ENCODE measurements at regions not wholly inside any gene's neighbourhood (a gene's known extent, or its start where the extent isn't known, plus 50 kb on each side); places are given as distances from the start of the nearest gene placed in this dataset.
"Not testable (repeated sequence)": the region's sequence is repeated elsewhere in the genome, so short reads cannot be mapped to it uniquely, and the experiment has no call there.

DNA sequence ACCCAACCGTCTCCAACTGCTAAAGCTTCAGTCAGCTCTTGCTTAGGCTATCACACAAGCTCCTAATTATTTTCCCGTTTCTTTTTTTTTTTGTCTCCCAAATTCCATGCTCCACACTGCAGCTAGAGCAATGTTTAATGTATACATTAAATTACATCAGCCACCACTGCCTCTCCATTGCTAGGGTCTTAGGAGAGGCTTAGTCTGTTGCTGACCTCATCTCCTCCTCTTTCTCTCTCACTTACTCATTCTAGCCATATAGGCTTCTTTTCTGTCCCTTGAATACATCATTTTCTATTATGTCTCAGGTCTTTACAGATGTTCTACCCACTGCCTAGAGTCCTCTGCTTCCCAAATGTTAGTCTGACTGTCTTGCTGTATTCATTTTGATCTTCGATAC lies 138.1 kb upstream of the ST6GALNAC5 start:
- Histone ChIP-seq H3K4me3 (ENCODE audit: low read depth, low read length) (no peak overlapping the region), H3K4me1 (no peaks in the 10 kb centered on the region), H3K27me3 (no peaks in the 10 kb centered on the region), H3K9me3 (no peaks in the 10 kb centered on the region), H3K36me3 (no peaks in the 10 kb centered on the region)
- TF ChIP-seq, protein P1, sequence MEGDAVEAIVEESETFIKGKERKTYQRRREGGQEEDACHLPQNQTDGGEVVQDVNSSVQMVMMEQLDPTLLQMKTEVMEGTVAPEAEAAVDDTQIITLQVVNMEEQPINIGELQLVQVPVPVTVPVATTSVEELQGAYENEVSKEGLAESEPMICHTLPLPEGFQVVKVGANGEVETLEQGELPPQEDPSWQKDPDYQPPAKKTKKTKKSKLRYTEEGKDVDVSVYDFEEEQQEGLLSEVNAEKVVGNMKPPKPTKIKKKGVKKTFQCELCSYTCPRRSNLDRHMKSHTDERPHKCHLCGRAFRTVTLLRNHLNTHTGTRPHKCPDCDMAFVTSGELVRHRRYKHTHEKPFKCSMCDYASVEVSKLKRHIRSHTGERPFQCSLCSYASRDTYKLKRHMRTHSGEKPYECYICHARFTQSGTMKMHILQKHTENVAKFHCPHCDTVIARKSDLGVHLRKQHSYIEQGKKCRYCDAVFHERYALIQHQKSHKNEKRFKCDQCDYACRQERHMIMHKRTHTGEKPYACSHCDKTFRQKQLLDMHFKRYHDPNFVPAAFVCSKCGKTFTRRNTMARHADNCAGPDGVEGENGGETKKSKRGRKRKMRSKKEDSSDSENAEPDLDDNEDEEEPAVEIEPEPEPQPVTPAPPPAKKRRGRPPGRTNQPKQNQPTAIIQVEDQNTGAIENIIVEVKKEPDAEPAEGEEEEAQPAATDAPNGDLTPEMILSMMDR (IDR thresholded peaks at IDR 0.05; ENCODE audit: low read depth, low read length), result no peak
- DNase-seq, result no peak

DNA sequence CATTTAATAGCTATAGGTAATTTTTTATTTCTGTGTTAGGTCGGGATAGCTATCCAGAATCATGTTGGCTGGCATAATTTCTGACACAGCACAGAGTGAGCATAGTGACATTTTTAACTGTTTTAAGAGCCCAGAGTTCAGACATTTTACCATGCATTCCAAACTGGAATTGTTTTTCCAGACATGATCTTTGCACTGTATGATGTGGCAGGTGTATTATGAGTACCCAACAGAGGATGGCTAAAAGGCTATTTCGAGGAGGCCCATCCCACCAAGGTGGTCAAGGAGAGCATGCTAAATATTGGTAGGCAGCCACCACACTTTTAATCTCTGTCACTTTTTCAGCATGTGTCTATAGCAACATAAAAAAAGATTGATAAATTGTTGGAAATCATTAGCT lies 137.3 kb upstream of the ST6GALNAC5 start:
- H3K4me3 ChIP-seq (ENCODE audit: low read depth, low read length), result no peak overlapping the region
- H3K27me3 ChIP-seq, result no peaks in the 10 kb centered on the region
- TF ChIP-seq, protein P1 (IDR thresholded peaks at IDR 0.05; ENCODE audit: low read depth, low read length), result no peak
- H3K9me3 ChIP-seq, result no peaks in the 10 kb centered on the region
- H3K36me3 ChIP-seq, result no peaks in the 10 kb centered on the region
- no peak for DNase-seq
- no peaks in the 10 kb centered on the region for H3K4me1 ChIP-seq

DNA sequence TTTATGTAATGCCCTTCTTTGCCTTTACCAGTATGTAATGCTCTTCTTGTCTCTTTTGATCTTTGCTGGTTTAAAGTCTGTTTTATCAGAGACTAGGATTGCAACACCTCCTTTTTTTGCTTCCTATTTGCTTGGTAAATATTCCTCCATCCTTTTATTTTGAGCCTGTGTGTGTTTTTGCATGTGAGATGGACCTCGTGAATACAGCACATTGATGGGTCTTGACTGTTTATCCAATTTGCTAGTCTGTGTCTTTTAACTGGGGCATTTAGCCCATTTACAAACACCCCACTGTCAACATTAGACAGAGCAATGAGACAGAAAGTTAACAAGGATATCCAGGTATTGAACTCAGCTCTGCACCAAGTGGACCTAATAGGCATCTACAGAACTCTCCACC lies 128.9 kb upstream of the ST6GALNAC5 start:
- not testable (repeated sequence) for H3K9me3 ChIP-seq; H3K4me3 ChIP-seq (ENCODE audit: low read depth, low read length)

DNA sequence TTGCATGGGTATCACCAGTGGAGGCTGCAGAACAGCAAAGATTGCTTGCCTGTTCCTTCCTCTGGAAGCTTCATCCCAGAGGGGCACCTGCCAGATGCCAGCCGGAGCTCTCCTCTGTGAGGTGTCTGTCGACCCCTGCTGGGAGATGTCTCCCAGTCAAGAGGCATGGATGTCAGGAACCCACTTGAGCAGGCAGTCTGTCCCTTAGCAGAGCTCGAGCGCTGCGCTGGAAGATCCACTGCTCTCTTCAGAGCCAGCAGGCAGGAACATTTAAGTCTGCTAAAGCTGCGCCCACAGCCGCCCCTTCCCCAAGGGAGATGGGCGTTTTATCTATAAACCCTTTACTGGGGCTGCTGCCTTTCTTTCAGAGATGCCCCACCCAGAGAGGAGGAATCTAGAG lies 126.3 kb upstream of the ST6GALNAC5 start:
- not testable (repeated sequence) for H3K36me3 ChIP-seq; H3K27me3 ChIP-seq; H3K4me3 ChIP-seq (ENCODE audit: low read depth, low read length); H3K9me3 ChIP-seq; H3K4me1 ChIP-seq
- DNase-seq, result peak; percentile 21
- TF ChIP-seq, protein P1 (IDR thresholded peaks at IDR 0.05; ENCODE audit: low read depth, low read length), result peak; percentile 28

More for the DNA sequence above, 128.9 kb upstream of the ST6GALNAC5 start:
- H3K36me3 ChIP-seq, H3K4me1 ChIP-seq, H3K27me3 ChIP-seq, DNase-seq: not testable (repeated sequence)

DNA sequence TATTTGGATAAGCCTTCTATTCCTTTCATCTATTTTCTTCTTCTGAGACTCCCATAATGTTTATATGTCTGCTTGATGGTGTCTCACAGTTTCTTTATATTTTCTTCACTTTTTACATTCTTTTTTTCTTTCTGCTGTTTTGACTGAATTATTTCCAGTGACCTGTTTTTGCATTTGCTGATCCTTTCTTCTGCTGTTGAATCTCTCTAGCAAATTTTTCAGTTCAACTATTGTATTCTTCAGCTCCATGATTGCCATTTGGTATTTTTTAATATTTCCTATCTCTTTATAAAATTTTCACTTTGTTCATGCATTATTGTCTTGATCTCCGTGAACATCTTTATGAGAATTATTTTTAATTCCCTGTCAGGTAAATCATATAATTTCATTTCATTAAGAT lies 122.3 kb upstream of the ST6GALNAC5 start:
- Histone ChIP-seq H3K9me3 (no peaks in the 10 kb centered on the region), H3K4me3 (ENCODE audit: low read depth, low read length) (no peak overlapping the region), H3K27me3 (no peaks in the 10 kb centered on the region), H3K36me3 (no peaks in the 10 kb centered on the region), H3K4me1 (no peaks in the 10 kb centered on the region)
- DNase-seq, result no peak
- TF ChIP-seq, protein P1 (IDR thresholded peaks at IDR 0.05; ENCODE audit: low read depth, low read length), result no peak

DNA sequence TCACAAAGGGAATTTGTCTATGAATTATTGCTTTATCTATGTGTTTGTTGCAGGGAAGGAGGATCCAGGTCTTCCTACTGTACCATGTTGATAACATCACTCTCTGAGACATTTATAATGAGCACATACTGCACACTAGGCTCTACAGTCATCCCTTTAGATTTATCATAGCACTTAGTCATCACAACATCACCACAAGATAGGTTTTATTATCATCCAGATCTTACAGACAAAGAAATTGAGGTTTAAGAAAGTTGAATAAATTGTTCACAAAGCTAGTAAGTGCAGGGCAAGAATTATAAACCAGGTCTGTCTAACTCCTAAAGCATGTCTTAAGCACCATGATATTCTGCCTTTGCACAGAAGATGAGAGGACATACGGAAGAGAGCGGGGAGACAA lies 121.1 kb upstream of the ST6GALNAC5 start:
- no peak for DNase-seq
- no peaks in the 10 kb centered on the region for H3K36me3 ChIP-seq
- TF ChIP-seq, protein P1 (IDR thresholded peaks at IDR 0.05; ENCODE audit: low read depth, low read length), result no peak
- no peaks in the 10 kb centered on the region for H3K9me3 ChIP-seq
- H3K4me3 ChIP-seq (ENCODE audit: low read depth, low read length), result no peak overlapping the region
- H3K4me1 ChIP-seq, result no peaks in the 10 kb centered on the region
- no peaks in the 10 kb centered on the region for H3K27me3 ChIP-seq

DNA sequence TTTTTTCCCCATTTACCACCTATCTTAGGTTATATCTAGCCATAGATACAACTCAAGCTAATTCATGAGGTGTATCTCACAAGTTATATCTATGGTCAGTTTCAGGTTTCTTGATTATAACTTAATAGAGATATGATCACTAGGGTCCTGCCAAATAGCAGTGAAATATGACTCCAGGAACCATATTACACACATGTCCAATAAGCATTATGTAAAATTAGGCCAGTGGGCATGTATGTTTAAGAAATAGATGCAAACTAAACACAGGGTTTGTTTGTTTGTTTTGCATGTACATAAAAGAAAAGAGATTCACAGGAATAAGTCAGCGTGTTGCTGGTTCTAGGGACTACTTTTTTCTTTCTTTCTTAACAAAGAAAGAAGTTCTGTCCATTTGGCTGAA lies 112.5 kb upstream of the ST6GALNAC5 start:
- DNase-seq, result no peak
- Histone ChIP-seq H3K4me3 (ENCODE audit: low read depth, low read length) (no peak overlapping the region), H3K4me1 (no peaks in the 10 kb centered on the region), H3K9me3 (no peaks in the 10 kb centered on the region), H3K36me3 (no peaks in the 10 kb centered on the region), H3K27me3 (no peaks in the 10 kb centered on the region)
- TF ChIP-seq, protein P1 (IDR thresholded peaks at IDR 0.05; ENCODE audit: low read depth, low read length), result no peak
